SJSA1 (cell line): ENCODE measurements at regions not wholly inside any gene's neighbourhood (a gene's known extent, or its start where the extent isn't known, plus 50 kb on each side); places are given as distances from the start of the nearest gene placed in this dataset.

Experiments used
- DNase-seq, 2 experiments: peaks; one replicate each; pipeline ENCODE4 v3.0.0-alpha.2; 2015 to 2020; ENCODE audit warnings: low spot score in 2 of 2, low read depth in 1 of 2
- H3K27ac ChIP-seq: fragments of 250-450 bp; sonication (Bioruptor Pico); 2 replicates; pipeline ENCODE4 v1.5.1; 2020; ENCODE audit warnings: mild to moderate bottlenecking, moderate library complexity
- H3K27me3 ChIP-seq: fragments of 250-450 bp; sonication (Bioruptor Pico); replicated peaks from 2 replicates; pipeline ENCODE4 v1.5.1; 2020; ENCODE audit warnings: mild to moderate bottlenecking, moderate library complexity
- H3K36me3 ChIP-seq: fragments of 250-450 bp; sonication (Bioruptor Pico); 2 replicates; pipeline ENCODE4 v1.5.1; 2020; ENCODE audit warnings: mild to moderate bottlenecking
- H3K4me1 ChIP-seq: fragments of 250-450 bp; sonication (Bioruptor Pico); replicated peaks from 2 replicates; pipeline ENCODE4 v1.6.1; 2021; ENCODE audit warnings: mild to moderate bottlenecking
- H3K4me3 ChIP-seq: fragments of 250-450 bp; sonication (Bioruptor Pico); 2 replicates; pipeline ENCODE4 v1.5.1; 2020; ENCODE audit warnings: mild to moderate bottlenecking
- H3K9me3 ChIP-seq: fragments of 250-450 bp; sonication (Bioruptor Pico); replicated peaks from 2 replicates; pipeline ENCODE4 v1.5.1; 2020; ENCODE audit warnings: mild to moderate bottlenecking

- Histone ChIP-seq H3K9me3 (no peaks in the 10 kb centered on the region), H3K4me1 (no peaks in the 10 kb centered on the region), H3K27ac (no peak overlapping the region), H3K36me3 (no peaks in the 10 kb centered on the region), H3K27me3 (no peaks in the 10 kb centered on the region), H3K4me3 (no peak overlapping the region)
- DNase-seq, result no peak
Observed at GRCh38 chr6:14863902-14864850, 381.7 kb upstream of the JARID2 start.

- Histone ChIP-seq H3K9me3 (no peaks in the 10 kb centered on the region), H3K36me3 (no peaks in the 10 kb centered on the region), H3K4me3 (no peak overlapping the region), H3K27me3 (no peaks in the 10 kb centered on the region), H3K4me1 (no peaks in the 10 kb centered on the region), H3K27ac (no peak overlapping the region)
- DNase-seq, result no peak
Observed at GRCh38 chr6:14865531-14866100, 380.3 kb upstream of the JARID2 start.

GRCh38 chr6:14867802-14868201 is 378.1 kb upstream of the JARID2 start:
- Histone ChIP-seq H3K27ac (no peak overlapping the region), H3K27me3 (no peaks in the 10 kb centered on the region), H3K4me3 (no peak overlapping the region), H3K4me1 (no peaks in the 10 kb centered on the region), H3K9me3 (no peaks in the 10 kb centered on the region), H3K36me3 (no peaks in the 10 kb centered on the region)
- no peak for DNase-seq

GRCh38 chr6:14871221-14871620 is 374.6 kb upstream of the JARID2 start:
- Histone ChIP-seq H3K27ac (no peak overlapping the region), H3K9me3 (no peaks in the 10 kb centered on the region), H3K4me1 (no peaks in the 10 kb centered on the region), H3K4me3 (no peak overlapping the region), H3K36me3 (no peaks in the 10 kb centered on the region), H3K27me3 (no peaks in the 10 kb centered on the region)
- DNase-seq, result no peak

- Histone ChIP-seq H3K9me3 (no peaks in the 10 kb centered on the region), H3K27ac (no peak overlapping the region), H3K36me3 (no peaks in the 10 kb centered on the region), H3K4me1 (peaks cover 16% of the 10 kb centered on the region), H3K4me3 (no peak overlapping the region), H3K27me3 (no peaks in the 10 kb centered on the region)
- DNase-seq, result no peak
Observed at GRCh38 chr6:14873101-14873500, 372.8 kb upstream of the JARID2 start.

- Histone ChIP-seq H3K36me3 (no peaks in the 10 kb centered on the region), H3K4me1 (peaks cover 16% of the 10 kb centered on the region), H3K9me3 (no peaks in the 10 kb centered on the region), H3K4me3 (no peak overlapping the region), H3K27me3 (no peaks in the 10 kb centered on the region), H3K27ac (no peak overlapping the region)
- DNase-seq, result no peak
Observed at GRCh38 chr6:14873781-14874441, 372.0 kb upstream of the JARID2 start.

GRCh38 chr6:14874975-14875480 is 370.8 kb upstream of the JARID2 start:
- DNase-seq, result no peak
- H3K4me3 ChIP-seq, result no peak overlapping the region

GRCh38 chr6:14875481-14876063 is 370.3 kb upstream of the JARID2 start:
- no peak for DNase-seq
- Histone ChIP-seq H3K4me3 (no peak overlapping the region), H3K4me1 (peaks cover 16% of the 10 kb centered on the region), H3K9me3 (no peaks in the 10 kb centered on the region), H3K27me3 (no peaks in the 10 kb centered on the region), H3K36me3 (no peaks in the 10 kb centered on the region), H3K27ac (no peak overlapping the region)

More at GRCh38 chr6:14874975-14875480, 370.8 kb upstream of the JARID2 start:
- Histone ChIP-seq H3K36me3 (no peaks in the 10 kb centered on the region), H3K4me1 (peaks cover 16% of the 10 kb centered on the region), H3K9me3 (no peaks in the 10 kb centered on the region), H3K27me3 (no peaks in the 10 kb centered on the region), H3K27ac (no peak overlapping the region)

- H3K4me3 ChIP-seq, result no peak overlapping the region
Observed at GRCh38 chr6:14876778-14877613, 368.9 kb upstream of the JARID2 start.

GRCh38 chr6:14877758-14878157 is 368.1 kb upstream of the JARID2 start:
- Histone ChIP-seq H3K27ac (peak overlapping the region; percentile 72), H3K4me1 (peaks cover 24% of the 10 kb centered on the region), H3K27me3 (no peaks in the 10 kb centered on the region), H3K9me3 (no peaks in the 10 kb centered on the region), H3K4me3 (no peak overlapping the region), H3K36me3 (no peaks in the 10 kb centered on the region)
- DNase-seq, result no peak

More at GRCh38 chr6:14876778-14877613, 368.9 kb upstream of the JARID2 start:
- Histone ChIP-seq H3K36me3 (no peaks in the 10 kb centered on the region), H3K27me3 (no peaks in the 10 kb centered on the region), H3K9me3 (no peaks in the 10 kb centered on the region), H3K4me1 (peaks cover 20% of the 10 kb centered on the region), H3K27ac (peak overlapping the region; percentile 72)
- DNase-seq, result peak; percentile 50 to 69

GRCh38 chr6:14880052-14880451 is 365.8 kb upstream of the JARID2 start:
- Histone ChIP-seq H3K9me3 (no peaks in the 10 kb centered on the region), H3K27ac (no peak overlapping the region), H3K4me3 (no peak overlapping the region), H3K36me3 (no peaks in the 10 kb centered on the region), H3K4me1 (peaks cover 27% of the 10 kb centered on the region), H3K27me3 (no peaks in the 10 kb centered on the region)
- DNase-seq, result no peak

- H3K4me1 ChIP-seq, result peaks cover 27% of the 10 kb centered on the region
- no peak overlapping the region for H3K4me3 ChIP-seq
- no peak overlapping the region for H3K27ac ChIP-seq
- H3K9me3 ChIP-seq, result no peaks in the 10 kb centered on the region
- no peak for DNase-seq
- no peaks in the 10 kb centered on the region for H3K27me3 ChIP-seq
- H3K36me3 ChIP-seq, result no peaks in the 10 kb centered on the region
Observed at GRCh38 chr6:14880677-14881076, 365.2 kb upstream of the JARID2 start.

- H3K36me3 ChIP-seq, result no peaks in the 10 kb centered on the region
- no peaks in the 10 kb centered on the region for H3K27me3 ChIP-seq
- no peak overlapping the region for H3K27ac ChIP-seq
- no peak overlapping the region for H3K4me3 ChIP-seq
- no peak for DNase-seq
- H3K9me3 ChIP-seq, result no peaks in the 10 kb centered on the region
- H3K4me1 ChIP-seq, result peaks cover 27% of the 10 kb centered on the region
Observed at GRCh38 chr6:14881398-14881797, 364.5 kb upstream of the JARID2 start.
